ENCODE measurements at regions not wholly inside any gene's neighbourhood (a gene's known extent, or its start where the extent isn't known, plus 50 kb on each side); places are given as distances from the start of the nearest gene placed in this dataset.

DNA sequence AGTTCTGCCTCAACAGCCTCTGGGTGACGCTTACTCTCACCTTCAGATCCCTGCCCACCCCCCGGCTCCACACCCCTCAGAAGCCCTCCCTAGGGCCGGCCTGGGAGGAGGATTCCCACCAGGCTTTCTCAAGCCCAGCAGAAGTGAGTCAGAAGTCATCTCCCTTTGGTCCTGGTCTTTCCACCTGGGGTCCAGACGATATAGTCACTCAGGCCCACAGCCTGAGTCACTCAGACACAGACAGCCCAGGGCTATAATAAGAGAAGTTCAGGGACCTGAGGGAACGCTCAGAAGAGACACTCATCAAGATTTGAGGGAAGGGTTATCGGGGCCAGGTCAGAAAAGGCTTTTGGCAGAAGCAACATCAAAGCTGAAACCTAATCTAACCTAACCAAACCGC is 127.1 kb downstream of the SPATA19 start:
- DNase-seq (peak in 1 of 5 donors; percentile 17), FAIRE-seq (no peak)
- intact Hi-C loops (cut with DNase I), result no loop called here
- Histone ChIP-seq H3K4me1 (ENCODE audit: control insufficient read depth in 2 of 3, insufficient read depth in 2 of 3, low read depth in 1 of 3, low read length in 3 of 3) (no peaks in the 10 kb centered on the region), H3K36me3 (ENCODE audit: control insufficient read depth in 2 of 3, insufficient read depth in 3 of 3, low read length in 3 of 3) (no peaks in the 10 kb centered on the region), H3K27me3 (ENCODE audit: control insufficient read depth, insufficient read depth, low read length) (no peaks in the 10 kb centered on the region), H3K4me3 (ENCODE audit: low read length in 3 of 3) (no peak overlapping the region), H3K9me3 (ENCODE audit: control insufficient read depth in 2 of 3, insufficient read depth in 1 of 3, low read length in 3 of 3) (no peaks in the 10 kb centered on the region), H3K27ac (ENCODE audit: low read depth in 2 of 2, low read length in 2 of 2) (no peak overlapping the region), H3K9ac (ENCODE audit: low read length in 3 of 3) (no peak overlapping the region)
- no peak for TF ChIP-seq CTCF (IDR thresholded peaks at IDR 0.05; ENCODE audit: borderline replicate concordance, extremely low read depth, insufficient read depth)

- Histone ChIP-seq H3K9ac (ENCODE audit: low read length in 3 of 3) (no peak overlapping the region), H3K27ac (ENCODE audit: low read depth in 2 of 2, low read length in 2 of 2) (no peak overlapping the region), H3K4me3 (ENCODE audit: low read length in 3 of 3) (no peak overlapping the region), H3K36me3 (ENCODE audit: control insufficient read depth in 2 of 3, insufficient read depth in 3 of 3, low read length in 3 of 3) (no peaks in the 10 kb centered on the region), H3K4me1 (ENCODE audit: control insufficient read depth in 2 of 3, insufficient read depth in 2 of 3, low read depth in 1 of 3, low read length in 3 of 3) (no peaks in the 10 kb centered on the region), H3K27me3 (ENCODE audit: control insufficient read depth, insufficient read depth, low read length) (no peaks in the 10 kb centered on the region), H3K9me3 (ENCODE audit: control insufficient read depth in 2 of 3, insufficient read depth in 1 of 3, low read length in 3 of 3) (no peaks in the 10 kb centered on the region)
- intact Hi-C loops (cut with DNase I), result no loop called here
- DNase-seq (peak in 1 of 5 donors; percentile 5), FAIRE-seq (no peak)
- TF ChIP-seq CTCF (IDR thresholded peaks at IDR 0.05; ENCODE audit: borderline replicate concordance, extremely low read depth, insufficient read depth), result no peak
Measured at GRCh38 chr11:133716602-133717001, 128.7 kb downstream of the SPATA19 start.

DNA sequence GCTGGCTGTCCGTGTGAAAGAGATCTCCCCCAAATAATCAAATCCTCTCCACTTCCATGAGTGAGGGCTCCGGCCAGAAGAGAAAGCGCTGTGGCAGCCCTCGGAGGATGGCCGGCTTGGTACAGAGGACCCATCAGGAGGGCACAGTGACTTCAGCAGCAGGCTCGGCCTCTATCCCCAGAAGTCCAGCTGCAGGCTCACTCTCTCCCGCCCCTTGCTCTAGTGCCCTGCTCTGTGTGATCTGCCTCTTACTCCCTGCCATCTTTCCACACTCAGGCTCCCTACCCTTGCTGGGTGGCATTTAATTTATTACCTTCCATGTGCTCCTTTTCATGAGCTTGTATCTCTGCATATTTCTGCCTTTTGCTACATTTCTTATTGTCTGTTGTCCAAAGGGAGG is 129.7 kb downstream of the SPATA19 start:
- H3K9me3 ChIP-seq (ENCODE audit: control insufficient read depth in 2 of 3, insufficient read depth in 1 of 3, low read length in 3 of 3), result no peaks in the 10 kb centered on the region
- no peak for FAIRE-seq
- peak in 1 of 5 donors; percentile 16 for DNase-seq
- no peaks in the 10 kb centered on the region for H3K4me1 ChIP-seq (ENCODE audit: control insufficient read depth in 2 of 3, insufficient read depth in 2 of 3, low read depth in 1 of 3, low read length in 3 of 3)
- H3K36me3 ChIP-seq (ENCODE audit: control insufficient read depth in 2 of 3, insufficient read depth in 3 of 3, low read length in 3 of 3), result no peaks in the 10 kb centered on the region
- H3K4me3 ChIP-seq (ENCODE audit: low read length in 3 of 3), result no peak overlapping the region
- H3K27me3 ChIP-seq (ENCODE audit: control insufficient read depth, insufficient read depth, low read length), result no peaks in the 10 kb centered on the region
- H3K9ac ChIP-seq (ENCODE audit: low read length in 3 of 3), result no peak overlapping the region
- TF ChIP-seq CTCF (IDR thresholded peaks at IDR 0.05; ENCODE audit: borderline replicate concordance, extremely low read depth, insufficient read depth), result no peak
- no peak overlapping the region for H3K27ac ChIP-seq (ENCODE audit: low read depth in 2 of 2, low read length in 2 of 2)
- intact Hi-C loops (cut with DNase I), result no loop called here
